ENCODE measurements at regions not wholly inside any gene's neighbourhood (a gene's known extent, or its start where the extent isn't known, plus 50 kb on each side); places are given as distances from the start of the nearest gene placed in this dataset.
A peak's percentile ranks its signal among the peaks of the same experiment; 100 is the strongest.
"Not testable (repeated sequence)": the region's sequence is repeated elsewhere in the genome, so short reads cannot be mapped to it uniquely, and the experiment has no call there.

DNA sequence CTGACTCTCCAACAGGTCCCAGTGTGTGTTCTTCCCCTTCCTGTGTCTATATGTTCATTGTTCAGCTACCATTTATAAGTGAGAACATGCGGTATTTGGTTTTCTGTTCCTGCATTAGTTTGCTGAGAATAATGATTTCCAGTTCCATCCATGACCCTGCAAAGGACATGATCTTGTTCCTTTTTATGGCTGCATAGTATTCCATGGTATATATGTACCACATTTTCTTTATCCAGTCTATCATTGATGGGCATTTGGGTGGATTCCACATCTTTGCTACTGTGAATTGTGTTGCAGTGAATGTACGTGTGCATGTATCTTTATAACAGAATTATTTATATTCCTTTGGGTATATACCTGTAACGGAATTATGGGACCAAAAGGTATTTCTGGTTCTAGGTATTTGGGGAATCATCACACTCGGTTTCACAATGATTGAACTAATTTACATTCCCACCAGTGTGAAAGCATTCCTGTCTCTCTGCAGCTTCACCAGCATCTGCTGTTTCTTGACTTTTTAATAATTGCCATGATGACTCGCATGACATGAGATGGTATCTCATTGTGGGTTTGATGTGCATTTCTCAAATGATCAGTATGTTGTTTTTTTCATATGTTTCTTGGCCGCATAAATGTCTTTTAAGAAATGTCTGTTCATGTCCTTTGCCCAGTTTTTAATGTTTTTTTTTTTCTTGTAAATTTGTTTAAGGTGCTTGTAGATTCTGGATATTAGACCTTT is 60.2 kb downstream of the LSMEM1 start:
- Mint-ChIP-seq H3K36me3 (no peaks in the 10 kb centered on the region), H3K27ac (no peak overlapping the region), H3K4me3 (no peak overlapping the region), H3K27me3 (no peaks in the 10 kb centered on the region), H3K4me1 (no peaks in the 10 kb centered on the region), H3K9me3 (no peaks in the 10 kb centered on the region)
- no peak for DNase-seq
- CTCF ChIA-PET: no interaction called here

DNA sequence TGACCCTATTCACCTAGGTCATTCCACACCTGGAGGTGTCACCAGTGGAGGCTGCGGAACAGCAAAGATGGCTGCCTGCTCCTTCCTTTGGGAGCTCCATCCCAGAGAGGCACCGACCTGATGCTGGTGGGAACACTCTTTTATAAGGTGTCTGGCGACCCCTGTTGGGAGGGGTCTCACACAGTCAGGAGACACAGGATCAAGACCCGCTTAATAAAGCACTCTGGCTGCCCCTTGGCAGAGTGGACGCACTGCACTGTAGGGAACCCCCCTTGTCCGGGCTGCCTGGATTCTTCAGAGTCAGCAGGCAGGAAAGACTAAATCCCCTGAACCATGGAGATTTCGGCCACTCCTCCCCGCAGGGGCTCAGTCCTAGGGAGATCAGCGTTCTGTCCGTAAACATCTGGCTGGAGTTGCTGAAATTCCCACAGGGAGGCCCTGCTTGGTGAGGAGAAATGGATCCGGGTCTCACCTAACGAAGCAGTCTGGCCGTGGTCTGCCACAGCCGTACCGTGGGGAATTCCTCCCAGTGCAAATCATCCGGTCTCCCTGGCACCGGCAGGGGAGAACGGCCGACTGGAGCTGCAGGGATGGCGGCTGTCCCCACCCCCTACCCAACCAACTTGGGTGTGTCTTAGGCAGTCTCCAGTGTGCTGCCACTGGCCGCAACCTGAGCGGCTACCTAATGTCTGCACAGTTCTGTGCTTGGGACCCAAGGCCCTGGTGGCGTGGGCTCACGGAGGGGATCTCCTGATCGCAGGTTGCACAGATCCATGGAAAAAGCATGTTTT is 66.1 kb downstream of the LSMEM1 start:
- Mint-ChIP-seq H3K36me3 (no peaks in the 10 kb centered on the region), H3K9me3 (no peaks in the 10 kb centered on the region), H3K4me3 (no peak overlapping the region), H3K27me3 (no peaks in the 10 kb centered on the region), H3K4me1 (no peaks in the 10 kb centered on the region), H3K27ac (no peak overlapping the region)
- CTCF ChIA-PET: no interaction called here
- DNase-seq: no peak

GRCh38 chr7:112547916-112548315 is 67.1 kb downstream of the LSMEM1 start:
- Mint-ChIP-seq H3K4me3 (no peak overlapping the region), H3K9me3 (no peaks in the 10 kb centered on the region), H3K27ac (no peak overlapping the region), H3K36me3 (no peaks in the 10 kb centered on the region), H3K4me1 (no peaks in the 10 kb centered on the region), H3K27me3 (no peaks in the 10 kb centered on the region)
- DNase-seq: no peak
- CTCF ChIA-PET: interaction anchor here (1.1 kb wide), 1 partner anchor 351 kb away, joined by 3 read pairs; no protein-coding TSS in a partner anchor

- Mint-ChIP-seq H3K9me3 (no peaks in the 10 kb centered on the region), H3K27me3 (no peaks in the 10 kb centered on the region), H3K4me1 (no peaks in the 10 kb centered on the region), H3K4me3 (no peak overlapping the region), H3K36me3 (no peaks in the 10 kb centered on the region), H3K27ac (no peak overlapping the region)
- DNase-seq: peak; percentile 26
- CTCF ChIA-PET: interaction anchor here (0.7 to 2.7 kb wide), 10 partner anchors 13 to 872 kb away, joined by 3 to 23 read pairs (median 3); no protein-coding TSS in a partner anchor
Measured at GRCh38 chr7:112550468-112551060, 69.8 kb downstream of the LSMEM1 start.

DNA sequence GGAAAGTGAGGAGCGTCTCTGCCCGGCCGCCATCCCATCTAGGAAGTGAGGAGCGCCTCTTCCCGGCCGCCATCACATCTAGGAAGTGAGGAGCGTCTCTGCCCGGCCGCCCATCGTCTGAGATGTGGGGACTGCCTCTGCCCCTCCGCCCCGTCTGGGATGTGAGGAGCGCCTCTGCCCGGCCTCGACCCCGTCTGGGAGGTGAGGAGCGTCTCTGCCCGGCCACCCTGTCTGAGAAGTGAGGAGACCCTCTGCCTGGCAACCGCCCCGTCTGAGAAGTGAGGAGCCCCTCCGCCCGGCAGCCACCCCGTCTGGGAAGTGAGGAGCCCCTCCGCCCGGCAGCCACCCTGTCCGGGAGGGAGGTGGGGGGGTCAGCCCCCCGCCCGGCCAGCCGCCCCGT is 70.7 kb downstream of the LSMEM1 start:
- H3K4me3 Mint-ChIP-seq, H3K27ac Mint-ChIP-seq, H3K9me3 Mint-ChIP-seq, H3K36me3 Mint-ChIP-seq, H3K4me1 Mint-ChIP-seq, H3K27me3 Mint-ChIP-seq, DNase-seq: not testable (repeated sequence)
- CTCF ChIA-PET: interaction anchor here (1.6 kb wide), 1 partner anchor 344 kb away, joined by 5 read pairs; no protein-coding TSS in a partner anchor

DNA sequence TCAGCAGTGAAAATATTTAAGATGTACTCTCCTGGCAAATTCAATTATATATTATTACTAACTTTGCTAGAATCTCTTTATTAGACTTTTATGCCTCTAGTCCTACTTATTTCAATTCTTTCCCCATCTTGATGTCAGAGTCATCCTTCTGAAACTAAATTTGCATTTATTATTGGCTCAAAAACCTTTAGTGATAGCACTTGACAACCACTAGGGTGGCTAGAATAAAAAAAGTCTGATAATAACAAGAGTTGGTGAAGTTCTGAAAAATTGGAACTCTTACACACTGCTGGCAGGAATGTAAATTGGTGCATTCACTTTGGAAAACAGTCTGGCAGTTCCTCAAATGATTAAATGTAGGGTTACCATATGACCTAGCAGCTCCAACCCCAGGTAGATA is 73.8 kb downstream of the LSMEM1 start:
- Mint-ChIP-seq H3K36me3 (no peaks in the 10 kb centered on the region), H3K4me3 (no peak overlapping the region), H3K9me3 (no peaks in the 10 kb centered on the region), H3K27me3 (no peaks in the 10 kb centered on the region), H3K27ac (no peak overlapping the region), H3K4me1 (peaks cover 12% of the 10 kb centered on the region)
- CTCF ChIA-PET: interaction anchor here (1.6 kb wide), 1 partner anchor 344 kb away, joined by 6 read pairs; no protein-coding TSS in a partner anchor
- no peak for DNase-seq

DNA sequence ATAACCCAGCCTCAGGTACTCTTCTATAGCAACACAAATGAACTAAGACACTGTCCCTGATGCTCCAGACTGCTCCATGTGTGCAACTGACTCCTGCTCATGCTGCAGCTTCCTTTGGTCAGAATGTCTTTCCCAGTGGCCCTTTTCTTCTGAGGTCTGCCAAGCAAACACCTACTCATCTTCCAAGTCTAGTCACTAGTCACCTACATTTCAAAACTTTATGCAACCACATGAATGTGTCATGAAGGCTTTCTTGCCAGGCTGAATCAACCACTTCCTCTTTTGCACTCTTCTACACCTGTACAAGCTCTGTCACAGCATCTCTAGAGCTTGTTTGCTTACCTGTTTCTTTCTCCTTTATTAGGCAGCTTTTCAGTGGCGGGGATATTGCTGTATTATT is 75.8 kb downstream of the LSMEM1 start:
- Mint-ChIP-seq H3K27me3 (no peaks in the 10 kb centered on the region), H3K27ac (no peak overlapping the region), H3K36me3 (no peaks in the 10 kb centered on the region), H3K4me1 (peaks cover 12% of the 10 kb centered on the region), H3K9me3 (no peaks in the 10 kb centered on the region), H3K4me3 (no peak overlapping the region)
- DNase-seq: no peak
- CTCF ChIA-PET: interaction anchor here (0.8 kb wide), 1 partner anchor 343 kb away, joined by 3 read pairs; no protein-coding TSS in a partner anchor

DNA sequence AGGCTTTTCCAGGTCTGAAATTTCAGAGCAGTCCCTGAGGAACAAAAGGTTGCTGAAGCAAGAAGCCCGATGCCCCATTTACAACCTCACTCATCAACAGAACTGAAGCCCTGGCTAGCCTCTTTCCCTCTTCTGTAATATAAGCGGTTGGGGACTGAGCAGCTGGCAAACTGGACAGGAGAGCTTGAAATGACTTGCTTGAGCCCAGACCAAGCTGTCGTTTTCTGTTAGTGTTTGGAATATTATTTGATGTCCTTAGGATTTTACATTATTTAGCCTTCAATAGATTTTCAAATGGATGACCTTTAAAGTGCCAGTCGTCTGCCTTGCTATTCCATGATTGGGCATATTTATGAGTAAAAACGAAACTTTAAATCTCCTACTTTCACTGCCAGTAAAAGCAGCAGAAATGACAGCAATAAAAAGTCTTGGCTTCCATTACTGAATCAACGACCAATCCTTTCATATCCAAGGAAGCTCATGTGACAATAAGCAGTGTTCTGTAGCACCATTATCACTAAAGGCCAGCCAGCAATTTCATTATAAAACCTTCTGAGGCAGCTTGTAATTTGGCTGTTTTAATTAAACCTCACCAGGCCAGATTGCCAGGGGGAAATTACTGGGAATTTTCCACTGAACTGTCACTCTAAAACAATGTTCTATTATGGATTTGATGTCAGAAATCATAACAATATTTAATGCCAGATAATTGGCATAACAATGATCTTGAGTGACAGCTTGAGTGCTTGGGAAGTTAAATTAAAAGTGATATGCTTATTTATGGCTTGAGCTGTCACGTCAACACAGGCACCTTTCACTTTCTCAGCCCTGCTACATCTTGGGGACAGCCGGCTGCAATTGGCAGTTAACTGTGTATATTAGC is 85.9 kb downstream of the LSMEM1 start:
- no peaks in the 10 kb centered on the region for H3K27me3 Mint-ChIP-seq
- no peak for DNase-seq
- H3K9me3 Mint-ChIP-seq: no peaks in the 10 kb centered on the region
- no peak overlapping the region for H3K27ac Mint-ChIP-seq
- no peak overlapping the region for H3K4me3 Mint-ChIP-seq
- H3K36me3 Mint-ChIP-seq: no peaks in the 10 kb centered on the region
- CTCF ChIA-PET: no interaction called here
- no peaks in the 10 kb centered on the region for H3K4me1 Mint-ChIP-seq

DNA sequence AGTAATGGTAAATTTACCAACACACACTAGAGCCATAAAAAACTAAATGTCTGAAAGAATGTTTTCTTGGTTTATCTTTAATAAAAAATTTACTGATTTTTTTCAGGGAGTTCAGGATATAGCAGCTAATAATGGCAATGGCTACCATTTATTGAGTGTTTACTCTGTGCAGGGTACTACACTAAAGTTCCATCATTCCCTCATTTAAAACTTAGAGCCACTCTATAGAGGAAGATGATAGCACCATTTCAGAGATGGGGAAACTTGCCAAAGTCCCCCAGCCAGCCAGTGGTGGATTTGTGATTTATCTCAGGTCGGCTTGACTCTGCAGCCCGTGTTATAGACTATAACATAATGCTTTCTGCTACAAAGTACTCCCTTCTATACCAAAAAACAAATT is 86.6 kb downstream of the LSMEM1 start:
- Mint-ChIP-seq H3K4me1 (no peaks in the 10 kb centered on the region), H3K27ac (no peak overlapping the region), H3K9me3 (no peaks in the 10 kb centered on the region), H3K27me3 (no peaks in the 10 kb centered on the region), H3K4me3 (no peak overlapping the region), H3K36me3 (no peaks in the 10 kb centered on the region)
- CTCF ChIA-PET: no interaction called here
- no peak for DNase-seq

DNA sequence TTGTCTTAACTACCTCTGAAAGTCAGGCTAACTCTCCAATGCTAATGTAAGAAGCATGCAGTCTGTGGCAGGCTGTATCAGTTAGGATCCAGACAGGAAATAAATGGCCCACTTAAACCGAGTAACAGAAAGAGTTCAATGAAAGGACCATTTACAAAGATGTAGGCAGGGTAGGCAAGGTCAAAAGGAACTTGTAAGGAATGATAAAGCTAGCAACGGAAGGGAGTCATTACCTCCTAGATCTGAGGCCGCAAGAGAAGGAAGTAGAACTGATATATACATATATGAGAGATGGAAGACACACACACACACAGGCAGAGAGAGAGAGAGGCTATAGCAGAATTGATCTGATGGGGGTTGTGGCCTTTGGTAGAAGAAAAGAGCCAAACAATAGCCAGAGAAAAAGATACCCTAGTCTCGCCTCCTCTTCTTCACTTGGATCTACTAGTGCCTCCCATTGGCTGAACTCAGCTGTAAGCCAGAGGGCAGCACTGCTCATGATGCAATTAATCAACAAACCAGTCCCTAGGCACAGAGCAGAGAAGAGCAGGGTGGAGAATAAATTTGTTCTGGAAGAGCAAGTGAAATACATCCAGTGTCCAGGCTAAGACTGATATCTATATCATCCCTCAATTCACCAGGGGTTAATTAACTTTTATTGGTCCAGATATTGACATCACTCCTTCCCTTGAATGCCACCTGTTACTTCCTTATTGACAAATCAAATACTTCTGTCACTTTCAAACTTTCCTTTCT is 91.2 kb downstream of the LSMEM1 start:
- Mint-ChIP-seq H3K27ac (no peak overlapping the region), H3K4me1 (no peaks in the 10 kb centered on the region), H3K36me3 (no peaks in the 10 kb centered on the region), H3K9me3 (peaks cover 2% of the 10 kb centered on the region), H3K27me3 (no peaks in the 10 kb centered on the region), H3K4me3 (no peak overlapping the region)
- DNase-seq: no peak
- CTCF ChIA-PET: interaction anchor here (1.4 kb wide), 1 partner anchor 294 kb away, joined by 3 read pairs; no protein-coding TSS in a partner anchor

- no peak overlapping the region for H3K4me3 Mint-ChIP-seq
- peaks cover 2% of the 10 kb centered on the region for H3K9me3 Mint-ChIP-seq
- CTCF ChIA-PET: interaction anchor here (1.4 kb wide), 1 partner anchor 294 kb away, joined by 3 read pairs; no protein-coding TSS in a partner anchor
- H3K27me3 Mint-ChIP-seq: no peaks in the 10 kb centered on the region
- no peak for DNase-seq
- H3K27ac Mint-ChIP-seq: no peak overlapping the region
- no peaks in the 10 kb centered on the region for H3K4me1 Mint-ChIP-seq
- no peaks in the 10 kb centered on the region for H3K36me3 Mint-ChIP-seq
Measured at GRCh38 chr7:112572669-112573301, 92.0 kb downstream of the LSMEM1 start.

DNA sequence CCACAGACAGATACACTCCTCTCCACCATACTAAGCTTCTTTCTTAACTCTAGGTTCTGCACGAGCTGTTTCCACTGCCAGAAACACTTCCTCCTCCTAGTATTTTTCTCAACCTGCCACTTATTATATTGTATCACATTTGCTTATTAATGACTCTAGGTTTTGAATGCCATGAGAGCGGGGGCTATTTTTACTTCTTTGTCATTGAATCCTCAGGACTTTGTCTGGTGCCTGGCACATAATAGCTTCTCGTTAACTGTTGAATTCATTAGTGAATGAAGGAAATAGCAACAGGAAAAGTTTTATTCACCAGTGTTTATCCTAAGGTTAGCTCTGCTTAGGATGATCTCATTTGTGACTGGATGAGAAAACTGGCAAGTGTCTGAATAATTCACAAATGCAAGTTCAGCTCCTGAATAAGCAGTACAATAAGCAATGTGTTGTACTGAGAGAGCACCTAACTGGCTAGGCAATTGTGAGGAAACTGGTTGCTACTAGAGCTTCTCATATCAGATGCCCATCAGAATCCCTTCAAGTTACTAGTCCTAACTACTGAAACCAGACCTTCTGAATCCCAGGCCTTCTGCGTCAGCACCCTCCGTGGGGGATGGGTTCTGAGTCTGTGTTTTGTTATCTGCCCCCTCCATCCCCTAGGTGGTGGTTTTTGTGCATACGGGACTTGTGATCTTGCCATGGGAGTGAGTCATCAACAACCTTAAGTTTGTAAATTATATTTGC is 92.7 kb downstream of the LSMEM1 start:
- no peaks in the 10 kb centered on the region for H3K27me3 Mint-ChIP-seq
- H3K27ac Mint-ChIP-seq: no peak overlapping the region
- DNase-seq: no peak
- peaks cover 2% of the 10 kb centered on the region for H3K9me3 Mint-ChIP-seq
- CTCF ChIA-PET: interaction anchor here (1.4 kb wide), 1 partner anchor 293 kb away, joined by 3 read pairs; no protein-coding TSS in a partner anchor
- H3K4me1 Mint-ChIP-seq: no peaks in the 10 kb centered on the region
- no peaks in the 10 kb centered on the region for H3K36me3 Mint-ChIP-seq
- no peak overlapping the region for H3K4me3 Mint-ChIP-seq

Data from activated naive CD4-positive, alpha-beta T cell treated with anti-CD3 and anti-CD28 coated beads, Interleukin-2, amount 10 ng/mL, durations not matched to agents 7 days and 5 days (primary cell).